ENCODE measurements at regions not wholly inside any gene's neighbourhood (a gene's known extent, or its start where the extent isn't known, plus 50 kb on each side); places are given as distances from the start of the nearest gene placed in this dataset.

- Histone ChIP-seq H3K9me3 (ENCODE audit: control insufficient read depth in 1 of 2, insufficient read depth in 1 of 2, low read depth in 1 of 2, low read length in 2 of 2) (no peaks in the 10 kb centered on the region), H3K9me2 (ENCODE audit: insufficient read depth) (no peaks in the 10 kb centered on the region), H3K9ac (ENCODE audit: low read length) (no peak overlapping the region), H4K20me1 (ENCODE audit: insufficient read depth) (no peaks in the 10 kb centered on the region), H3K27ac (ENCODE audit: low read depth, low read length) (no peak overlapping the region), H3K4me2 (ENCODE audit: low read length) (no peak overlapping the region), H3K4me3 (replicated peaks in 1 of 2; ENCODE audit: low read depth in 1 of 2, low read length in 2 of 2) (no peak overlapping the region), H2AFZ (ENCODE audit: low read depth, low read length, poor library complexity, severe bottlenecking) (no peak overlapping the region), H3K36me3 (ENCODE audit: control insufficient read depth in 1 of 2, insufficient read depth in 2 of 2, low read length in 2 of 2) (no peaks in the 10 kb centered on the region), H3K27me3 (ENCODE audit: insufficient read depth, low read length) (no peaks in the 10 kb centered on the region), H3K79me2 (ENCODE audit: insufficient read depth, low read length) (no peaks in the 10 kb centered on the region), H3K4me1 (ENCODE audit: control insufficient read depth in 1 of 2, insufficient read depth in 2 of 2, low read length in 2 of 2) (no peaks in the 10 kb centered on the region)
- ChIA-PET RAD21 (ENCODE audit: low non-redundant PET in 1 of 2, low total read pairs in 2 of 2, uncharacterized antibody in 2 of 2, unreplicated experiment in 2 of 2) (no interaction called here), CTCF (no interaction called here), POLR2A (no interaction called here)
- no TSS peak for BruUV-seq (replicated peaks)
- TF ChIP-seq SRF (IDR thresholded peaks at IDR 0.05; ENCODE audit: low read depth) (no peak), ZNF274 (IDR thresholded peaks at IDR 0.05; ENCODE audit: low read depth, low read length) (no peak), ZBTB33 (IDR thresholded peaks at IDR 0.05; ENCODE audit: extremely low read depth, insufficient replicate concordance, low read length) (no peak), ELF1 (IDR thresholded peaks at IDR 0.05; ENCODE audit: borderline replicate concordance, low read depth) (no peak), EGR1 (IDR thresholded peaks at IDR 0.05; ENCODE audit: low read depth) (no peak), RAD21 (IDR thresholded peaks at IDR 0.05; ENCODE audit: low read depth) (no peak), ZFX (IDR thresholded peaks at IDR 0.05) (no peak), SIN3A (IDR thresholded peaks at IDR 0.05; ENCODE audit: low read depth) (no peak), JUND (IDR thresholded peaks at IDR 0.05) (no peak), YY1 (IDR thresholded peaks at IDR 0.05; ENCODE audit: extremely low read depth, insufficient replicate concordance, low read depth, low read length) (no peak)
- no peak for DNase-seq (ENCODE audit: low read depth, low spot score)
- ATAC-seq: no peak
- intact Hi-C loops (cut with micrococcal nuclease): no loop called here
Observed at GRCh38 chrX:39501822-39502221, 595.9 kb downstream of the BCOR start.

GRCh38 chrX:39502486-39502885, 595.3 kb downstream of the BCOR start:
- Histone ChIP-seq H3K36me3 (ENCODE audit: control insufficient read depth in 1 of 2, insufficient read depth in 2 of 2, low read length in 2 of 2) (no peaks in the 10 kb centered on the region), H3K4me2 (ENCODE audit: low read length) (no peak overlapping the region), H3K4me3 (replicated peaks in 1 of 2; ENCODE audit: low read depth in 1 of 2, low read length in 2 of 2) (no peak overlapping the region), H3K27me3 (ENCODE audit: insufficient read depth, low read length) (no peaks in the 10 kb centered on the region), H3K4me1 (ENCODE audit: control insufficient read depth in 1 of 2, insufficient read depth in 2 of 2, low read length in 2 of 2) (no peaks in the 10 kb centered on the region), H3K27ac (ENCODE audit: low read depth, low read length) (no peak overlapping the region), H2AFZ (ENCODE audit: low read depth, low read length, poor library complexity, severe bottlenecking) (no peak overlapping the region), H3K9me2 (ENCODE audit: insufficient read depth) (no peaks in the 10 kb centered on the region), H3K9me3 (ENCODE audit: control insufficient read depth in 1 of 2, insufficient read depth in 1 of 2, low read depth in 1 of 2, low read length in 2 of 2) (no peaks in the 10 kb centered on the region), H3K9ac (ENCODE audit: low read length) (no peak overlapping the region), H3K79me2 (ENCODE audit: insufficient read depth, low read length) (no peaks in the 10 kb centered on the region), H4K20me1 (ENCODE audit: insufficient read depth) (no peaks in the 10 kb centered on the region)
- TF ChIP-seq SRF (IDR thresholded peaks at IDR 0.05; ENCODE audit: low read depth) (no peak), CBX3 (IDR thresholded peaks at IDR 0.05; ENCODE audit: low read depth) (no peak), ELF1 (IDR thresholded peaks at IDR 0.05; ENCODE audit: borderline replicate concordance, low read depth) (no peak), FOSL1 (IDR thresholded peaks at IDR 0.05; ENCODE audit: low read depth) (no peak), ZFX (IDR thresholded peaks at IDR 0.05) (no peak)
- BruUV-seq (replicated peaks): no TSS peak
- intact Hi-C loops (cut with micrococcal nuclease): no loop called here
- CTCF ChIA-PET: no interaction called here
- RAD21 ChIA-PET (ENCODE audit: low non-redundant PET in 1 of 2, low total read pairs in 2 of 2, uncharacterized antibody in 2 of 2, unreplicated experiment in 2 of 2): no interaction called here
- ATAC-seq (no peak), DNase-seq (ENCODE audit: low read depth, low spot score) (no peak)
- POLR2A ChIA-PET: no interaction called here

Measured in HCT116 (cell line).